ENCODE measurements at regions not wholly inside any gene's neighbourhood (a gene's known extent, or its start where the extent isn't known, plus 50 kb on each side); places are given as distances from the start of the nearest gene placed in this dataset.

DNA sequence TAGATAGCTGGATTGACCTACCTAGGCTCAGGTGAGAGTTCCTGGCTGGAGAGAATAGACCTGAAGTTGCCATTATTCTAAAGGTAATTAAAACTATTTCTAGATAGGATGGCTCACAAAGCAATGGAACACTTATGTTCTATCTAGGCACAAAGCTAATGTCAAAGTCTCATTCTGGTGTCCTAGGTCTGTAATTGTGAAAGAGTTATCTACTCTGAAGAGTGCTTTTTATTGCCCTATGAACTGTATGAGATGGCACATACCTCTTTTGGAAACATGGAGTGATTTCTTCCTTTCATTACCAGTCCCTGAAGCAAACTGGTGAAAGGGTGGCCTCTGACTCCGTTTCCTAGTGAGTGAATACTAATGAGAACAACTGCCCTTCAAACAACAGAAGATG, 80.3 kb downstream of the MTNR1B start:
- Histone ChIP-seq H3K9me3 (ENCODE audit: insufficient read depth, low read length) (no peaks in the 10 kb centered on the region), H3K4me2 (ENCODE audit: low read length) (no peak overlapping the region), H3K27ac (ENCODE audit: low read length) (no peak overlapping the region), H3K36me3 (replicated peaks; ENCODE audit: low read depth, low read length) (no peaks in the 10 kb centered on the region), H3K9ac (ENCODE audit: low read length) (no peak overlapping the region), H4K20me1 (ENCODE audit: insufficient read depth, low read length) (no peaks in the 10 kb centered on the region), H2AFZ (ENCODE audit: low read depth, low read length) (no peak overlapping the region), H3K79me2 (ENCODE audit: low read length) (no peaks in the 10 kb centered on the region), H3K4me3 (ENCODE audit: low read length) (no peak overlapping the region), H3K27me3 (ENCODE audit: low read depth, low read length) (peaks cover 9% of the 10 kb centered on the region), H3K4me1 (ENCODE audit: low read length) (peaks cover under 1% of the 10 kb centered on the region)
- TF ChIP-seq EZH2phosphoT487 (IDR thresholded peaks at IDR 0.05; ENCODE audit: low read depth) (no peak), CTCF (IDR thresholded peaks at IDR 0.05; ENCODE audit: low read depth, low read length) (no peak)

DNA sequence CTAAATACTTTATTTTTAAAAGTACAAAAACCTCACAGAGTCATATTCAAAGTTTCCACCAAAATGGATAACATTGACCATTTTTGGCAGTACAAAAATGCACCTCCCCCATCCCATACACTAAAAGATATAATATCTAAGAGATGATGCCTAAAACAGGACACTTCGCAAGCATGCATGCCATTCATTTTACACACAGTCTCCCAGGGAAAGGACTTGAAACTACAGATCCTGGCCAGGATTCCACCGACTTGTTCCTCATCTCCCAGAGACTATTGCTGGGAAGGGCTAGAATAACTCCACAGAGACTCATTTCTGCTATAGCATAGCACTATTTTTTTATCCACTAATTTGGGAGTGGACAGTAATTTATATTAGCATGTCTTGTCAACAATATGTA, 81.7 kb downstream of the MTNR1B start:
- Histone ChIP-seq H3K4me3 (ENCODE audit: low read length) (no peak overlapping the region), H3K79me2 (ENCODE audit: low read length) (no peaks in the 10 kb centered on the region), H3K27ac (ENCODE audit: low read length) (no peak overlapping the region), H3K9ac (ENCODE audit: low read length) (no peak overlapping the region), H3K36me3 (replicated peaks; ENCODE audit: low read depth, low read length) (no peaks in the 10 kb centered on the region), H3K9me3 (ENCODE audit: insufficient read depth, low read length) (no peaks in the 10 kb centered on the region), H2AFZ (ENCODE audit: low read depth, low read length) (no peak overlapping the region), H3K4me1 (ENCODE audit: low read length) (peaks cover 9% of the 10 kb centered on the region), H3K27me3 (ENCODE audit: low read depth, low read length) (peaks cover 9% of the 10 kb centered on the region), H3K4me2 (ENCODE audit: low read length) (no peak overlapping the region), H4K20me1 (ENCODE audit: insufficient read depth, low read length) (no peaks in the 10 kb centered on the region)
- TF ChIP-seq EZH2phosphoT487 (IDR thresholded peaks at IDR 0.05; ENCODE audit: low read depth) (no peak), CTCF (IDR thresholded peaks at IDR 0.05; ENCODE audit: low read depth, low read length) (no peak)

DNA sequence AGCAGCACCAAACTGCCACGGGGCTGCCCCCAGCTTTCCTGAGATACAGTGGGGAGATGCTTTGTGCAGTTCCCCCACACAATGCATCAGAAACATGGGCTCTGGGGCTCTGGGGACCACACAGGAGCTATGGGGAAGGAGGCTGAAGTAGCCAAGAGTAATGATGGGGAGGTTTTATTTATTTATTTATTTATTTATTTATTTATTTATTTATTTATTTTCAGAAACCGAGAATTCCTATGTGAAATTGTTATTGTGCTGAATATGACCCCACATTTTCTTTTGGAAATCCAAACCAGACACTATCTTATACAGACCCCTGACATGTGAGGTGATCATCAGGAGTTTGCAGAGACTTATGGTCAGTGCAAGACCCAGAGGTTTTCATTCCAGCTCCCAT, 84.4 kb downstream of the MTNR1B start:
- no peak overlapping the region for H3K9ac ChIP-seq (ENCODE audit: low read length)
- no peak overlapping the region for H2AFZ ChIP-seq (ENCODE audit: low read depth, low read length)
- TF ChIP-seq EZH2phosphoT487 (IDR thresholded peaks at IDR 0.05; ENCODE audit: low read depth) = no peak
- TF ChIP-seq CTCF (IDR thresholded peaks at IDR 0.05; ENCODE audit: low read depth, low read length) = no peak
- H3K27me3 ChIP-seq (ENCODE audit: low read depth, low read length) = peaks cover 9% of the 10 kb centered on the region
- H3K4me1 ChIP-seq (ENCODE audit: low read length) = peaks cover 9% of the 10 kb centered on the region
- H3K4me2 ChIP-seq (ENCODE audit: low read length) = no peak overlapping the region
- H4K20me1 ChIP-seq (ENCODE audit: insufficient read depth, low read length) = no peaks in the 10 kb centered on the region
- H3K36me3 ChIP-seq (replicated peaks; ENCODE audit: low read depth, low read length) = no peaks in the 10 kb centered on the region
- no peaks in the 10 kb centered on the region for H3K79me2 ChIP-seq (ENCODE audit: low read length)
- no peak overlapping the region for H3K4me3 ChIP-seq (ENCODE audit: low read length)
- H3K27ac ChIP-seq (ENCODE audit: low read length) = no peak overlapping the region
- no peaks in the 10 kb centered on the region for H3K9me3 ChIP-seq (ENCODE audit: insufficient read depth, low read length)

DNA sequence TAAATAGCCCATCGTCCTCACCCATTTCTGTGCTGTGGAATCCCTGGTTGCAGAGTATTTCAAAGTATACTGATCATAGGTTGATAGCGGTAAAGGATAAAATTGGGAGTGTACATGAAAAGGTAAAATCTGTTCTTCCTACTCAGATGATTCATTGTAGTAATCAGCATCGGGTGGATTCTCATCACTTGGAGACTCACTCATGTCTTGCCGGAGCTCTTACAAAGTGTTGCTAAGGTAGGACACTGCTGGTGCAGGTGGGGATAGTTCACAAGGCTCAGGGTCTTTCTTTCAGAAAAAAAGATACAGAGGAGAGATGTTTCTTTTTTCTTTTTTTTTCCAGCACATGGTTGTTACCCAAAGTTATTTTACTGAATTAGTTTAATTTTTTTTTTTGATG, 84.8 kb downstream of the MTNR1B start:
- H3K4me2 ChIP-seq (ENCODE audit: low read length) = no peak overlapping the region
- no peak overlapping the region for H3K27ac ChIP-seq (ENCODE audit: low read length)

More for the DNA sequence above, 84.8 kb downstream of the MTNR1B start:
- H3K79me2 ChIP-seq (ENCODE audit: low read length) = no peaks in the 10 kb centered on the region
- H3K27me3 ChIP-seq (ENCODE audit: low read depth, low read length) = peaks cover 9% of the 10 kb centered on the region
- H3K9me3 ChIP-seq (ENCODE audit: insufficient read depth, low read length) = no peaks in the 10 kb centered on the region
- no peak for TF ChIP-seq CTCF (IDR thresholded peaks at IDR 0.05; ENCODE audit: low read depth, low read length)
- TF ChIP-seq EZH2phosphoT487 (IDR thresholded peaks at IDR 0.05; ENCODE audit: low read depth) = no peak
- no peaks in the 10 kb centered on the region for H4K20me1 ChIP-seq (ENCODE audit: insufficient read depth, low read length)
- no peak overlapping the region for H2AFZ ChIP-seq (ENCODE audit: low read depth, low read length)
- H3K4me1 ChIP-seq (ENCODE audit: low read length) = peaks cover 9% of the 10 kb centered on the region
- H3K9ac ChIP-seq (ENCODE audit: low read length) = no peak overlapping the region
- no peak overlapping the region for H3K4me3 ChIP-seq (ENCODE audit: low read length)
- H3K36me3 ChIP-seq (replicated peaks; ENCODE audit: low read depth, low read length) = no peaks in the 10 kb centered on the region
